ENCODE measurements at regions not wholly inside any gene's neighbourhood (a gene's known extent, or its start where the extent isn't known, plus 50 kb on each side); places are given as distances from the start of the nearest gene placed in this dataset.

DNA sequence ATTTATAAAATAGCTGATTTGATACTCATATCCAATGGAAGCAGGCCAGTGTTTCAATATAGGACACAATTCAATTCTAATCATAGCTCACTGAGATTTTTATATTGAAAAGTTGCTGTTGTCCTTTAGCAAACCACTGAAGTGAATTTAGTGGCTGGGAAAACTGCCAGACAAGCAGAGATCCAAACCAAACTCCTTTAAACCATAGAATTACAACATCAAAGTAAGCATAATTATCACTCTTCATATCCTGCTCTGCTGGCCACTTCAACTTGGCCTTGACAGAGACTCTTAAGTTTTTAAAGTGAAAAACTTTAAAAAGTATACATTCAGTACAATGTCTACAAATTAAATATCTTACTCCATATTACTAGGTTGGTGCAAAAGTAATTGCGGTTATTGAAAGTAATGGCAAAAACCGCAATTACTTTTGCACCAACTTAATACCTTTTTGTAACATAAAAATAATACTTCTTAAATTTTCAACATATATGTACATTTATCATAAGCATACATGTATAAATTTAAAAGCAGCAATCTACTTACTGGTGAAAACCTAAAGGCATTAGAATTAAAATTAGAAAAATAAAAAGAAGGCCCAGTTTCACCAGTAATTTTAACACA, 433.0 kb downstream of the PCDH10 start:
- Histone ChIP-seq H3K4me3 (replicated peaks; ENCODE audit: insufficient read depth, low read length) (no peak overlapping the region), H3K27ac (replicated peaks) (no peak overlapping the region), H3K27me3 (ENCODE audit: insufficient read depth, poor library complexity, severe bottlenecking) (no peaks in the 10 kb centered on the region)
- no peak for DNase-seq (ENCODE audit: low read depth in 1 of 2, low spot score in 1 of 2)
- TF ChIP-seq GABPA (IDR thresholded peaks at IDR 0.05; ENCODE audit: low read depth) = no peak

DNA sequence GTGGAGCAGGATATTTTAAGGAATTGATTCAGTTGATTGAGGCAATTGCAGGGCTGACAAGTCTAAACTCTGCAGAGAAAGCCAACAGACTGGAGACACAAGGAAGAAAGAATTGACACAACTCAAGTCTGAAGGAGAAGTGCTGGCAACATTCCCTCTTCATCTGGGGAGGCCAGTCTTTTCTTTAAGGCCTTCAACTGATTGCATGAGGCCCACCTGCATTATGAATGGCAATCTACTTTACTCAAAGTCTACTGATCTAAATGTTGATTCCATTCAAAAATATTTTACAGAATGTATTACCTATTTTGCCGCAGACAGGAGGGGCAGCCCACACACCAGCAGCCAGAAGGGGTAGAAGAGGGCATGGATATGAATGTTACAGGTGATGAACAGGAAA, 425.2 kb downstream of the PCDH10 start:
- no peak overlapping the region for H3K4me3 ChIP-seq (replicated peaks; ENCODE audit: insufficient read depth, low read length)
- DNase-seq (ENCODE audit: low read depth in 1 of 2, low spot score in 1 of 2) = no peak
- no peak overlapping the region for H3K27ac ChIP-seq (replicated peaks)
- H3K27me3 ChIP-seq (ENCODE audit: insufficient read depth, poor library complexity, severe bottlenecking) = no peaks in the 10 kb centered on the region
- TF ChIP-seq, protein P1, sequence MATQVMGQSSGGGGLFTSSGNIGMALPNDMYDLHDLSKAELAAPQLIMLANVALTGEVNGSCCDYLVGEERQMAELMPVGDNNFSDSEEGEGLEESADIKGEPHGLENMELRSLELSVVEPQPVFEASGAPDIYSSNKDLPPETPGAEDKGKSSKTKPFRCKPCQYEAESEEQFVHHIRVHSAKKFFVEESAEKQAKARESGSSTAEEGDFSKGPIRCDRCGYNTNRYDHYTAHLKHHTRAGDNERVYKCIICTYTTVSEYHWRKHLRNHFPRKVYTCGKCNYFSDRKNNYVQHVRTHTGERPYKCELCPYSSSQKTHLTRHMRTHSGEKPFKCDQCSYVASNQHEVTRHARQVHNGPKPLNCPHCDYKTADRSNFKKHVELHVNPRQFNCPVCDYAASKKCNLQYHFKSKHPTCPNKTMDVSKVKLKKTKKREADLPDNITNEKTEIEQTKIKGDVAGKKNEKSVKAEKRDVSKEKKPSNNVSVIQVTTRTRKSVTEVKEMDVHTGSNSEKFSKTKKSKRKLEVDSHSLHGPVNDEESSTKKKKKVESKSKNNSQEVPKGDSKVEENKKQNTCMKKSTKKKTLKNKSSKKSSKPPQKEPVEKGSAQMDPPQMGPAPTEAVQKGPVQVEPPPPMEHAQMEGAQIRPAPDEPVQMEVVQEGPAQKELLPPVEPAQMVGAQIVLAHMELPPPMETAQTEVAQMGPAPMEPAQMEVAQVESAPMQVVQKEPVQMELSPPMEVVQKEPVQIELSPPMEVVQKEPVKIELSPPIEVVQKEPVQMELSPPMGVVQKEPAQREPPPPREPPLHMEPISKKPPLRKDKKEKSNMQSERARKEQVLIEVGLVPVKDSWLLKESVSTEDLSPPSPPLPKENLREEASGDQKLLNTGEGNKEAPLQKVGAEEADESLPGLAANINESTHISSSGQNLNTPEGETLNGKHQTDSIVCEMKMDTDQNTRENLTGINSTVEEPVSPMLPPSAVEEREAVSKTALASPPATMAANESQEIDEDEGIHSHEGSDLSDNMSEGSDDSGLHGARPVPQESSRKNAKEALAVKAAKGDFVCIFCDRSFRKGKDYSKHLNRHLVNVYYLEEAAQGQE (IDR thresholded peaks at IDR 0.05; ENCODE audit: insufficient replicate concordance, low read depth) = no peak
- TF ChIP-seq, protein P2, sequence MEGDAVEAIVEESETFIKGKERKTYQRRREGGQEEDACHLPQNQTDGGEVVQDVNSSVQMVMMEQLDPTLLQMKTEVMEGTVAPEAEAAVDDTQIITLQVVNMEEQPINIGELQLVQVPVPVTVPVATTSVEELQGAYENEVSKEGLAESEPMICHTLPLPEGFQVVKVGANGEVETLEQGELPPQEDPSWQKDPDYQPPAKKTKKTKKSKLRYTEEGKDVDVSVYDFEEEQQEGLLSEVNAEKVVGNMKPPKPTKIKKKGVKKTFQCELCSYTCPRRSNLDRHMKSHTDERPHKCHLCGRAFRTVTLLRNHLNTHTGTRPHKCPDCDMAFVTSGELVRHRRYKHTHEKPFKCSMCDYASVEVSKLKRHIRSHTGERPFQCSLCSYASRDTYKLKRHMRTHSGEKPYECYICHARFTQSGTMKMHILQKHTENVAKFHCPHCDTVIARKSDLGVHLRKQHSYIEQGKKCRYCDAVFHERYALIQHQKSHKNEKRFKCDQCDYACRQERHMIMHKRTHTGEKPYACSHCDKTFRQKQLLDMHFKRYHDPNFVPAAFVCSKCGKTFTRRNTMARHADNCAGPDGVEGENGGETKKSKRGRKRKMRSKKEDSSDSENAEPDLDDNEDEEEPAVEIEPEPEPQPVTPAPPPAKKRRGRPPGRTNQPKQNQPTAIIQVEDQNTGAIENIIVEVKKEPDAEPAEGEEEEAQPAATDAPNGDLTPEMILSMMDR (IDR thresholded peaks at IDR 0.05; ENCODE audit: insufficient read depth, low read length) = no peak
- TF ChIP-seq POLR2AphosphoS5 (IDR thresholded peaks at IDR 0.05; ENCODE audit: low read depth) (no peak), SPI1 (IDR thresholded peaks at IDR 0.05; ENCODE audit: borderline replicate concordance, low read depth) (no peak), GABPA (IDR thresholded peaks at IDR 0.05; ENCODE audit: low read depth) (no peak)

DNA sequence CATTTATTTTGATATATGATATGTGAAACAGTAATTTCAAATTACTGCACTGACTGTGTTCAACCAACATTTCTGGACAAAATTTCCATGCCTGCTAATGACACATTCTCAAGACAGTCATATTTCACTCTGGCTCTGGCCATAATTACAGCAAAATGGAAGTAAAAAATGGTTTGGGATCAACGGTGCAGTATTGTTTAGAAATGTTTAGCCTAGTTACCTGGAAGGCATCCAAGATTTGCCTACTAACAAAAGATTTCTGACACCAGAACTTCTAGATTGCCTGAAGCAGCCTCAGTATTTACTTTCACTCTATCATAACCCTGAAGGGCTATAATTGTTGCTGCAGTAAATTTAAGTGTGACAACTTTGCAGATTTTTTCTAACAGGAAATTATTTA, 416.3 kb downstream of the PCDH10 start:
- no peak overlapping the region for H3K4me3 ChIP-seq (replicated peaks; ENCODE audit: insufficient read depth, low read length)
- TF ChIP-seq, protein P2 (IDR thresholded peaks at IDR 0.05; ENCODE audit: insufficient read depth, low read length) = no peak
- no peak for TF ChIP-seq SPI1 (IDR thresholded peaks at IDR 0.05; ENCODE audit: borderline replicate concordance, low read depth)
- no peak for TF ChIP-seq POLR2AphosphoS5 (IDR thresholded peaks at IDR 0.05; ENCODE audit: low read depth)
- TF ChIP-seq, protein P1 (IDR thresholded peaks at IDR 0.05; ENCODE audit: insufficient replicate concordance, low read depth) = no peak
- TF ChIP-seq GABPA (IDR thresholded peaks at IDR 0.05; ENCODE audit: low read depth) = no peak
- H3K27me3 ChIP-seq (ENCODE audit: insufficient read depth, poor library complexity, severe bottlenecking) = no peaks in the 10 kb centered on the region
- H3K27ac ChIP-seq (replicated peaks) = no peak overlapping the region
- DNase-seq (ENCODE audit: low read depth in 1 of 2, low spot score in 1 of 2) = no peak

DNA sequence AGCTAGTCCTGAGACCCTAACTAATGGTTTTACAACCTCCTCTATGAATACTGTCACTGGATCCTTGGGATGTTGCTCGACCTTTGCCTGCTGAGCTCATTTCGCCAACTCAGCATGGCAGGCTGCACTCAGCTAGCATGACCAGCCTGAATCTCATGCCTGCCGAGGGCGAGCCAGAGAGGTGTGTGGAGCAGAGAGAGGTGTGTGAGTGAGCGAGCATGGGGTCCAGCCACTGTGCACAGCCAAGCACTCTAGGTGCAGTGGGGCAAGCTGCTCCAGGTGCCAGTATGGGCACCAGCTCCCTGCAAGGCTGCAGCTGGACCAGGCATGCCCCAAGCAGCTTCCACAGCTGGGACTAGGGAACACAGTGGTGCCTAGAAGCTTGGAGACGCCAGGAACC, 410.9 kb downstream of the PCDH10 start:
- DNase-seq (ENCODE audit: low read depth in 1 of 2, low spot score in 1 of 2) = no peak
- Histone ChIP-seq H3K4me3 (replicated peaks; ENCODE audit: insufficient read depth, low read length) (no peak overlapping the region), H3K27ac (replicated peaks) (no peak overlapping the region), H3K27me3 (ENCODE audit: insufficient read depth, poor library complexity, severe bottlenecking) (no peaks in the 10 kb centered on the region)
- TF ChIP-seq POLR2AphosphoS5 (IDR thresholded peaks at IDR 0.05; ENCODE audit: low read depth) (no peak), GABPA (IDR thresholded peaks at IDR 0.05; ENCODE audit: low read depth) (no peak), SPI1 (IDR thresholded peaks at IDR 0.05; ENCODE audit: borderline replicate concordance, low read depth) (no peak)
- TF ChIP-seq, protein P1 (IDR thresholded peaks at IDR 0.05; ENCODE audit: insufficient replicate concordance, low read depth) = no peak
- TF ChIP-seq, protein P2 (IDR thresholded peaks at IDR 0.05; ENCODE audit: insufficient read depth, low read length) = no peak
